ENCODE measurements at regions not wholly inside any gene's neighbourhood (a gene's known extent, or its start where the extent isn't known, plus 50 kb on each side); places are given as distances from the start of the nearest gene placed in this dataset.

- no peak for DNase-seq
These were observed 796.6 kb upstream of the ROBO1 start for GRCh38 chr3:80564391-80564790.

GRCh38 chr3:80559701-80560100 is 791.9 kb upstream of the ROBO1 start:
- no peak for DNase-seq

GRCh38 chr3:80556763-80557162 is 789.0 kb upstream of the ROBO1 start:
- no peak for DNase-seq

- DNase-seq: no peak
These were observed 786.5 kb upstream of the ROBO1 start for GRCh38 chr3:80554304-80554703.

- DNase-seq: no peak
These were observed 785.4 kb upstream of the ROBO1 start for GRCh38 chr3:80553211-80553610.

GRCh38 chr3:80550174-80550573 is 782.4 kb upstream of the ROBO1 start:
- no peak for DNase-seq

- DNase-seq: no peak
These were observed 781.4 kb upstream of the ROBO1 start for GRCh38 chr3:80549173-80549572.

- no peak for DNase-seq
These were observed 775.4 kb upstream of the ROBO1 start for GRCh38 chr3:80543154-80543553.

GRCh38 chr3:80542456-80542855 is 774.7 kb upstream of the ROBO1 start:
- no peak for DNase-seq

- no peak for DNase-seq
These were observed 769.9 kb upstream of the ROBO1 start for GRCh38 chr3:80537680-80538079.

- DNase-seq: no peak
These were observed 767.5 kb upstream of the ROBO1 start for GRCh38 chr3:80535286-80535685.

- no peak for DNase-seq
These were observed 765.8 kb upstream of the ROBO1 start for GRCh38 chr3:80533553-80533952.

GRCh38 chr3:80526153-80526552 is 758.4 kb upstream of the ROBO1 start:
- DNase-seq: no peak

GRCh38 chr3:80521081-80521480 is 753.3 kb upstream of the ROBO1 start:
- no peak for DNase-seq

GRCh38 chr3:80519436-80519835 is 751.6 kb upstream of the ROBO1 start:
- DNase-seq: no peak

GRCh38 chr3:80496452-80496851 is 728.7 kb upstream of the ROBO1 start:
- no peak for DNase-seq

GRCh38 chr3:80492162-80492561 is 724.4 kb upstream of the ROBO1 start:
- no peak for DNase-seq

GRCh38 chr3:80472961-80473360 is 705.2 kb upstream of the ROBO1 start:
- no peak for DNase-seq

GRCh38 chr3:80472459-80472858 is 704.7 kb upstream of the ROBO1 start:
- DNase-seq: no peak

- DNase-seq: no peak
These were observed 702.6 kb upstream of the ROBO1 start for GRCh38 chr3:80470433-80470832.

GRCh38 chr3:80465746-80466145 is 697.9 kb upstream of the ROBO1 start:
- no peak for DNase-seq

GRCh38 chr3:80451393-80451792 is 683.6 kb upstream of the ROBO1 start:
- DNase-seq: no peak

GRCh38 chr3:80445641-80446040 is 677.8 kb upstream of the ROBO1 start:
- no peak for DNase-seq

- no peak for DNase-seq
These were observed 677.3 kb upstream of the ROBO1 start for GRCh38 chr3:80445053-80445452.

- no peak for DNase-seq
These were observed 671.7 kb upstream of the ROBO1 start for GRCh38 chr3:80439490-80439889.

- no peak for DNase-seq
These were observed 666.6 kb upstream of the ROBO1 start for GRCh38 chr3:80434366-80434765.

Measured in CD4-positive, alpha-beta T cell treated with Interleukin-4 for 4 hours (primary cell).